Fibroblast of lung (primary cell): ENCODE measurements at regions not wholly inside any gene's neighbourhood (a gene's known extent, or its start where the extent isn't known, plus 50 kb on each side); places are given as distances from the start of the nearest gene placed in this dataset.

Source experiments
- EZH2 ChIP-seq: IDR thresholded peaks from 2 replicates; pipeline ENCODE4 v1.5.1; 2012; ENCODE audit warnings: low read length, control low read depth, mild to moderate bottlenecking; ENCODE audit errors: missing control alignments
- TF ChIP-seq, protein P1 (sequence below), 2 donors: IDR thresholded peaks in 1 of 2; conservative IDR thresholded peaks in 1 of 2; 1 replicate in 1 of 2; 2 replicates in 1 of 2; pipeline ENCODE4 v1.5.1; 2011 to 2012; ENCODE audit warnings: low read length in 2 of 2, control low read depth in 1 of 2, inconsistent platforms in 1 of 2, low read depth in 1 of 2, mild to moderate bottlenecking in 1 of 2

GRCh38 chr14:27730204-27730603, 1036.4 kb upstream of the FOXG1 start:
- TF ChIP-seq, protein P1, sequence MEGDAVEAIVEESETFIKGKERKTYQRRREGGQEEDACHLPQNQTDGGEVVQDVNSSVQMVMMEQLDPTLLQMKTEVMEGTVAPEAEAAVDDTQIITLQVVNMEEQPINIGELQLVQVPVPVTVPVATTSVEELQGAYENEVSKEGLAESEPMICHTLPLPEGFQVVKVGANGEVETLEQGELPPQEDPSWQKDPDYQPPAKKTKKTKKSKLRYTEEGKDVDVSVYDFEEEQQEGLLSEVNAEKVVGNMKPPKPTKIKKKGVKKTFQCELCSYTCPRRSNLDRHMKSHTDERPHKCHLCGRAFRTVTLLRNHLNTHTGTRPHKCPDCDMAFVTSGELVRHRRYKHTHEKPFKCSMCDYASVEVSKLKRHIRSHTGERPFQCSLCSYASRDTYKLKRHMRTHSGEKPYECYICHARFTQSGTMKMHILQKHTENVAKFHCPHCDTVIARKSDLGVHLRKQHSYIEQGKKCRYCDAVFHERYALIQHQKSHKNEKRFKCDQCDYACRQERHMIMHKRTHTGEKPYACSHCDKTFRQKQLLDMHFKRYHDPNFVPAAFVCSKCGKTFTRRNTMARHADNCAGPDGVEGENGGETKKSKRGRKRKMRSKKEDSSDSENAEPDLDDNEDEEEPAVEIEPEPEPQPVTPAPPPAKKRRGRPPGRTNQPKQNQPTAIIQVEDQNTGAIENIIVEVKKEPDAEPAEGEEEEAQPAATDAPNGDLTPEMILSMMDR (conservative IDR thresholded peaks at IDR 0.05 in 1 of 2, IDR thresholded peaks at IDR 0.05 in 1 of 2; ENCODE audit: low read depth in 1 of 2, low read length in 2 of 2), result no peak
- no peak for TF ChIP-seq EZH2
